Renal cortical epithelial cell (primary cell): ENCODE measurements at regions not wholly inside any gene's neighbourhood (a gene's known extent, or its start where the extent isn't known, plus 50 kb on each side); places are given as distances from the start of the nearest gene placed in this dataset.
A peak's percentile ranks its signal among the peaks of the same experiment; 100 is the strongest.

Experiments used
- DNase-seq: peaks from one replicate; pipeline ENCODE4 v3.0.0-alpha.2; 2011; ENCODE audit warnings: low read depth

- peak; percentile 76 for DNase-seq
These were observed 90.7 kb upstream of the BEND6 start for GRCh38 chr6:56864171-56864616.

GRCh38 chr6:56863366-56863765, 91.5 kb upstream of the BEND6 start:
- DNase-seq = peak; percentile 77

GRCh38 chr6:56862415-56863175, 92.3 kb upstream of the BEND6 start:
- DNase-seq = no peak

GRCh38 chr6:56860475-56860874, 94.4 kb upstream of the BEND6 start:
- DNase-seq = peak; percentile 57

GRCh38 chr6:56856036-56856580, 98.8 kb upstream of the BEND6 start:
- no peak for DNase-seq

- DNase-seq = no peak
These were observed 100.8 kb upstream of the BEND6 start for GRCh38 chr6:56854086-56854485.

- DNase-seq = no peak
These were observed 101.4 kb upstream of the BEND6 start for GRCh38 chr6:56853541-56853940.

GRCh38 chr6:56852260-56853010, 102.5 kb upstream of the BEND6 start:
- peak; percentile 47 for DNase-seq

- peak; percentile 90 for DNase-seq
These were observed 103.2 kb upstream of the BEND6 start for GRCh38 chr6:56851541-56852259.

GRCh38 chr6:56851074-56851473, 103.8 kb upstream of the BEND6 start:
- DNase-seq = peak; percentile 71

- peak; percentile 19 for DNase-seq
These were observed 104.3 kb upstream of the BEND6 start for GRCh38 chr6:56850626-56851025.

- peak; percentile 28 for DNase-seq
These were observed 105.0 kb upstream of the BEND6 start for GRCh38 chr6:56849896-56850295.

GRCh38 chr6:56848105-56848504, 106.8 kb upstream of the BEND6 start:
- DNase-seq = no peak

- no peak for DNase-seq
These were observed 109.9 kb upstream of the BEND6 start for GRCh38 chr6:56845032-56845431.

GRCh38 chr6:56843476-56844349, 111.2 kb upstream of the BEND6 start:
- peak; percentile 62 for DNase-seq

GRCh38 chr6:56842686-56843475, 112.0 kb upstream of the BEND6 start:
- DNase-seq = no peak

GRCh38 chr6:56841751-56842150, 113.2 kb upstream of the BEND6 start:
- no peak for DNase-seq

- no peak for DNase-seq
These were observed 113.5 kb upstream of the BEND6 start for GRCh38 chr6:56841381-56841749.

GRCh38 chr6:56840467-56841380, 114.2 kb upstream of the BEND6 start:
- peak; percentile 73 for DNase-seq
